Thoracic aorta (tissue), 2 donors: ENCODE measurements at regions not wholly inside any gene's neighbourhood (a gene's known extent, or its start where the extent isn't known, plus 50 kb on each side); places are given as distances from the start of the nearest gene placed in this dataset.

Source experiments
- ATAC-seq: fragments of 150-250 bp; one replicate; pipeline ENCODE4 v1.8.0; 2017; ENCODE audit warnings: low read depth; ENCODE audit not compliant: insufficient number of reproducible peaks, low FRiP score
- DNase-seq: peaks from one replicate; pipeline ENCODE4 v3.0.0-alpha.2; 2020; ENCODE audit warnings: low spot score
- H3K27ac ChIP-seq, 2 donors: fragments of 200-600 bp; sonication (generic); 1 replicate in 1 of 2; 2 replicates in 1 of 2; pipeline ENCODE4 v1.5.1; 2016; ENCODE audit warnings: mild to moderate bottlenecking in 2 of 2, moderate library complexity in 2 of 2
- H3K27me3 ChIP-seq: fragments of 200-600 bp; sonication (generic); replicated peaks from 2 replicates; pipeline ENCODE4 v1.6.0; 2016; ENCODE audit warnings: mild to moderate bottlenecking; ENCODE audit not compliant: insufficient read depth
- H3K36me3 ChIP-seq: fragments of 200-600 bp; sonication (generic); one replicate; pipeline ENCODE4 v1.5.1; 2016
- H3K4me1 ChIP-seq, 2 donors: fragments of 200-600 bp; sonication (generic); 1 replicate in 1 of 2; 2 replicates in 1 of 2; pipeline versions ENCODE4 v1.5.1 to v1.6.0; 2016; ENCODE audit warnings: low read depth in 2 of 2, mild to moderate bottlenecking in 1 of 2; ENCODE audit not compliant: control insufficient read depth in 1 of 2
- H3K4me3 ChIP-seq: fragments of 200-600 bp; sonication (generic); 2 replicates; pipeline ENCODE4 v1.5.1; 2016; ENCODE audit warnings: mild to moderate bottlenecking
- H3K9me3 ChIP-seq: fragments of 200-600 bp; sonication (generic); 2 replicates; pipeline ENCODE4 v1.5.1; 2016
- CTCF ChIP-seq: fragments of 200-600 bp; sonication (generic); IDR thresholded peaks from one replicate; pipeline ENCODE4 v1.5.1; 2019; ENCODE audit warnings: antibody characterized with exemption

GRCh38 chr21:16145479-16145878 is 415.7 kb downstream of the USP25 start:
- H3K27ac ChIP-seq = no peak overlapping the region
- no peak for DNase-seq
- no peaks in the 10 kb centered on the region for H3K9me3 ChIP-seq
- no peaks in the 10 kb centered on the region for H3K36me3 ChIP-seq
- TF ChIP-seq CTCF = no peak
- H3K4me3 ChIP-seq = no peak overlapping the region
- no peaks in the 10 kb centered on the region for H3K27me3 ChIP-seq
- no peaks in the 10 kb centered on the region for H3K4me1 ChIP-seq
- no peak for ATAC-seq

- no peak overlapping the region for H3K4me3 ChIP-seq
- no peaks in the 10 kb centered on the region for H3K4me1 ChIP-seq
- H3K27ac ChIP-seq = no peak overlapping the region
- TF ChIP-seq CTCF = no peak
- no peaks in the 10 kb centered on the region for H3K36me3 ChIP-seq
- DNase-seq (no peak), ATAC-seq (no peak)
- H3K9me3 ChIP-seq = no peaks in the 10 kb centered on the region
- no peaks in the 10 kb centered on the region for H3K27me3 ChIP-seq
These were observed 424.5 kb downstream of the USP25 start for GRCh38 chr21:16154321-16154720.

- H3K27me3 ChIP-seq = no peaks in the 10 kb centered on the region
- ATAC-seq (no peak), DNase-seq (no peak)
- no peak overlapping the region for H3K27ac ChIP-seq
- no peaks in the 10 kb centered on the region for H3K4me1 ChIP-seq
- H3K4me3 ChIP-seq = no peak overlapping the region
- H3K36me3 ChIP-seq = no peaks in the 10 kb centered on the region
- TF ChIP-seq CTCF = no peak
- H3K9me3 ChIP-seq = no peaks in the 10 kb centered on the region
These were observed 425.3 kb downstream of the USP25 start for GRCh38 chr21:16154951-16155635.

GRCh38 chr21:16156841-16157489 is 427.2 kb downstream of the USP25 start:
- Histone ChIP-seq H3K27me3 (no peaks in the 10 kb centered on the region), H3K4me3 (no peak overlapping the region), H3K9me3 (no peaks in the 10 kb centered on the region), H3K36me3 (no peaks in the 10 kb centered on the region), H3K27ac (no peak overlapping the region), H3K4me1 (no peaks in the 10 kb centered on the region)
- DNase-seq (no peak), ATAC-seq (no peak)
- no peak for TF ChIP-seq CTCF

GRCh38 chr21:16159213-16159970 is 429.6 kb downstream of the USP25 start:
- no peak for ATAC-seq
- no peaks in the 10 kb centered on the region for H3K36me3 ChIP-seq
- H3K27ac ChIP-seq = peak overlapping the region in 1 of 2 donors; percentile 42
- DNase-seq = no peak
- H3K4me3 ChIP-seq = peak overlapping the region; percentile 35
- TF ChIP-seq CTCF = no peak
- H3K27me3 ChIP-seq = no peaks in the 10 kb centered on the region
- H3K9me3 ChIP-seq = no peaks in the 10 kb centered on the region
- H3K4me1 ChIP-seq = no peaks in the 10 kb centered on the region
